ENCODE measurements at regions not wholly inside any gene's neighbourhood (a gene's known extent, or its start where the extent isn't known, plus 50 kb on each side); places are given as distances from the start of the nearest gene placed in this dataset.

DNA sequence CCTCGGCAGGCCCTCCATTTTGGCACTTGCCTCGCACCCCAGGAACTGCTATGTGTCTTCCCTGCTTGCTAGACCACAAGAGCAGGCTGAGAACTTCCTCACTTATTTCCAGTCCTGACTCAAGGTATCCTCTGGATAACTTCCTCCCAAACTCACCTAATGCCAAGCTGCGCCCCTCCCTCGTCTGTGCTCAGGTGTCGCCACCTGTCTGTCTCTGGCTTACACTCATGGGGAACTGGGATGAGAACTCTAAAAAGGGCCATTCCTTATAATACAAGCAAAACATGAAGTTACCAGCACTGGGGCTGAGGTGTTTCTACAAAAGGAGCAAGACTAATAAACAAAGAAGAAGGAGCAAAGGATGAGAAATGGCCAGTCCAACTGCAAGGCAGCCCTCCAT lies 191.5 kb upstream of the RMP24 start:
- TF ChIP-seq, protein P1, sequence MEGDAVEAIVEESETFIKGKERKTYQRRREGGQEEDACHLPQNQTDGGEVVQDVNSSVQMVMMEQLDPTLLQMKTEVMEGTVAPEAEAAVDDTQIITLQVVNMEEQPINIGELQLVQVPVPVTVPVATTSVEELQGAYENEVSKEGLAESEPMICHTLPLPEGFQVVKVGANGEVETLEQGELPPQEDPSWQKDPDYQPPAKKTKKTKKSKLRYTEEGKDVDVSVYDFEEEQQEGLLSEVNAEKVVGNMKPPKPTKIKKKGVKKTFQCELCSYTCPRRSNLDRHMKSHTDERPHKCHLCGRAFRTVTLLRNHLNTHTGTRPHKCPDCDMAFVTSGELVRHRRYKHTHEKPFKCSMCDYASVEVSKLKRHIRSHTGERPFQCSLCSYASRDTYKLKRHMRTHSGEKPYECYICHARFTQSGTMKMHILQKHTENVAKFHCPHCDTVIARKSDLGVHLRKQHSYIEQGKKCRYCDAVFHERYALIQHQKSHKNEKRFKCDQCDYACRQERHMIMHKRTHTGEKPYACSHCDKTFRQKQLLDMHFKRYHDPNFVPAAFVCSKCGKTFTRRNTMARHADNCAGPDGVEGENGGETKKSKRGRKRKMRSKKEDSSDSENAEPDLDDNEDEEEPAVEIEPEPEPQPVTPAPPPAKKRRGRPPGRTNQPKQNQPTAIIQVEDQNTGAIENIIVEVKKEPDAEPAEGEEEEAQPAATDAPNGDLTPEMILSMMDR (IDR thresholded peaks at IDR 0.05; ENCODE audit: low read length, missing control alignments), result no peak

DNA sequence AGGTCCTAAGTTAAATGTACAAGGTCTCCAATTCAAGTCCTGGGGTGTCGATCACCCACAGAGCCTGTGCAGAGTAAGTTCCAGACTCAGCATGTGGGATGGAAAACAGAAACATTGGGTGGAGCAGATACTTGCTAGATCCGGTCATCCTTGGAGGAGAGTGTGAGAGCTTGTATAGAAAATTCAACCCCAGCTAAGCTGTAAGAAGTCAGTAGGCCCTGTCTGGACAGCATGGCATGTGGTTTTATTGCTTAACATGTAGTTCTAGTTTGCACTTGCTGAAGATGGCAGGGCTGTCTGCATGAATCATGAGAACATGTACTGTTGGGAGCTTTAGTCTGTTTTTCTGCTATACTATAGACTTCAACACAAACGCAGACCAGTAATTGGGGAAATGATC lies 189.6 kb upstream of the RMP24 start:
- no peak overlapping the region for H3K4me3 ChIP-seq (replicated peaks; ENCODE audit: low read depth, low read length)
- TF ChIP-seq, protein P1 (IDR thresholded peaks at IDR 0.05; ENCODE audit: low read length, missing control alignments), result no peak
- DNase-seq (ENCODE audit: low read depth), result no peak

More for the DNA sequence above, 191.5 kb upstream of the RMP24 start:
- H3K4me3 ChIP-seq (replicated peaks; ENCODE audit: low read depth, low read length), result no peak overlapping the region
- no peak for DNase-seq (ENCODE audit: low read depth)

DNA sequence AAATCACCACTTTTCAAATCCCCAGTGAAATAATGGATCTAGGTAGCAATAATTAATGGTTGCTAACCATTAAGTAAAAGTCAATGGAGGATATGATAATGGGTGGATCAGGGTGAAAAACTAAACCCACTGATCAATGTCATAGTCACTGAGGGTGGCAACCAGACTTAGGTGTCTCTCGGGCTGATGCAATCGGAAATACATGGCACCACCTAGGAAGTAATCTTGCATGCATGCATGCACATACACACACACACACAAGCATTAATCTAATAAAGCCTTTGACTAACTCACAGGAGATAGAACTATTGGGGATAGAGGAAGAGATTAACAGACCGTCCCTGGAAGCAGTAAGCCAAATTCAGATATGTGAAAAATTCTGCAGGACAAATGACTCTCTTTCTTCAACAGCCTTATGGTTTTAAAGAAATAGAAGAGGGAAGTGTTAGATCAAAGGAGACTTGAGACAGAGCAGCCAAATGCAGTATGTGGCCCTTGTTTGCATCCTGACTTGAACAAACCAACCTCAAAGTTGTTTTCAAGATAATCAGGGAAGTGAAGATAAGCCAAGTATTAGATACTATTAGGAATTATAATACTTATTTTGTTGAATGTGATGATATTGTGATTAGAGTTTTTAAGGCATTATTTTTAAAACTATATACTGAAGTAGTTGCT lies 186.0 kb upstream of the RMP24 start:
- DNase-seq (ENCODE audit: low read depth), result no peak
- TF ChIP-seq, protein P1 (IDR thresholded peaks at IDR 0.05; ENCODE audit: low read length, missing control alignments), result no peak
- H3K4me3 ChIP-seq (replicated peaks; ENCODE audit: low read depth, low read length), result no peak overlapping the region

DNA sequence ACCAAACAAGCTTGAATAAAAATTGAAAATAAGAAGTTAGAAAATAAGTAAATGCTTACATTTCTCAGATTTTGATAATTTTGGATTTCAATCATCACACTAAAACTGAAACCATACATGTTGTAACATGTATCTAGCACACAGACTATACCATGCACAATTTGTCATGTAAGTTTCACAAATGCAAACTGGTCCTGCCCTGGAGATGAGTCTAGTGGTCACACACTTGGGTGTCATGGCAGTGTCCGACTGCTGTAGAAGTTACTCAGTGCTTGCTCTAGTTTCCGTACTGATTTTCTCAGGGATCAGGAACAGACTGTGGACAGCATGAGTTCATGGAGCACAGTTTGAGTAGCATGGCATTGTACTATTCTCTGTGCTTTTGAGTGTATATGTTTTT lies 182.9 kb upstream of the RMP24 start:
- TF ChIP-seq, protein P1 (IDR thresholded peaks at IDR 0.05; ENCODE audit: low read length, missing control alignments), result no peak
- no peak overlapping the region for H3K4me3 ChIP-seq (replicated peaks; ENCODE audit: low read depth, low read length)
- DNase-seq (ENCODE audit: low read depth), result no peak

DNA sequence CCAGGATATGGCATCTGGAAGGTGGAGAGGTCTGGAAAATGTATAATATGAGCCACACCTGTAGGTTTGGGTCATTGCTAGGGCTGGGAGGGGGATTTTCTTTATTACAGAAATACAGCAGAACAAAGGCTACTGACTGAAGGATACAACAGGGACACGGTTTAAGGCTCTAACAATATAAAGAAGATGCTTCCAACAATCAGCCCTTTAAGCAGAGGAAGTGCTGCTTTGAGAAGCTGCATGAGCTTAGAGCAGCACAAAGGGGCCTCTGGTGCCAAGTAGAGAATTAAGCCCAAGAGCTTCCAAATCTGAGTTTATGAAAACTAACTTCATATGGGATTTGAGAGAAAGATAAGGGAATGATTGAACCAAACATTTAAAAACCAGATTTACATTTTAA lies 174.5 kb upstream of the RMP24 start:
- TF ChIP-seq, protein P1 (IDR thresholded peaks at IDR 0.05; ENCODE audit: low read length, missing control alignments), result no peak
- no peak overlapping the region for H3K4me3 ChIP-seq (replicated peaks; ENCODE audit: low read depth, low read length)
- DNase-seq (ENCODE audit: low read depth), result no peak

DNA sequence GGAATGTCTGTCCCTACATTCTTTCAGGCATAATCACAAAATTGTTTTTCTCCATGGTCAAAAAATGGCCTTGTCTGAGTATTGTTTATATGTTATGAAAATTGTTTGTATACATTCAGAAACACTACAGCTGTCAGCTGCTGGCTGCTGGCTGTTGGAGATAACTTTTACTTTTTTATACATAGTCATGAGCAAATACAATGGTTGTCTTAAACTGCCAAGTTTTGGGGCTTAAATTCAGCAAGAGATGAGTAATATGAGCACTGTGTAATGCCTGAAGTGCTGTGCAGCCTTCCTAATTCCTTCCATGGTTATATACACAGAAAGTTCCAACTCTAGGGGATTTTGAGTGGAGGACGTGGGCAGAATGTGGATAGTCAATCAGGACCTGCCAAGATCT lies 168.9 kb upstream of the RMP24 start:
- TF ChIP-seq, protein P1 (IDR thresholded peaks at IDR 0.05; ENCODE audit: low read length, missing control alignments), result no peak

DNA sequence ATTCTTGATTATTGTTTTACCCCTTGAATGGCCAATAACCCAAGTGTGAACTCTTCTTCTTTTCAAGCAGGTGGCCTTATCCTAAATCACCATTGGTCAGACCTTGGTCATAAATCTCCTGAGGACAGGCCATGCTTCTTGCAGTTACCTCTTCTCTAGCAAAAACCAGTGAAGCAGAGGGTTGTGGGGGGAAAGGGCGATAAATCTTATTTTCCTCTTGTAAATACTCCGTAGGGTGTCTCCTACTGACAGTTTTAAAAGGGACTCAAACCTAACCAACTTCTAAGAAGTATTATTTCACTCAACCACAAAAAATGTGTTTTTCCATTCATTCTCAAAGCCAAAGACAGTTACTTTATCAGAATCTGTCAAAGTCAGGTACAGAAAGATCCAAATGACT lies 168.1 kb upstream of the RMP24 start:
- H3K4me3 ChIP-seq (replicated peaks; ENCODE audit: low read depth, low read length), result no peak overlapping the region
- no peak for DNase-seq (ENCODE audit: low read depth)
- TF ChIP-seq, protein P1 (IDR thresholded peaks at IDR 0.05; ENCODE audit: low read length, missing control alignments), result no peak

More for the DNA sequence above, 168.9 kb upstream of the RMP24 start:
- H3K4me3 ChIP-seq (replicated peaks; ENCODE audit: low read depth, low read length), result no peak overlapping the region
- DNase-seq (ENCODE audit: low read depth), result no peak

All from fibroblast of pulmonary artery (primary cell).